ENCODE measurements at regions not wholly inside any gene's neighbourhood (a gene's known extent, or its start where the extent isn't known, plus 50 kb on each side); places are given as distances from the start of the nearest gene placed in this dataset.
A peak's percentile ranks its signal among the peaks of the same experiment; 100 is the strongest.

DNA sequence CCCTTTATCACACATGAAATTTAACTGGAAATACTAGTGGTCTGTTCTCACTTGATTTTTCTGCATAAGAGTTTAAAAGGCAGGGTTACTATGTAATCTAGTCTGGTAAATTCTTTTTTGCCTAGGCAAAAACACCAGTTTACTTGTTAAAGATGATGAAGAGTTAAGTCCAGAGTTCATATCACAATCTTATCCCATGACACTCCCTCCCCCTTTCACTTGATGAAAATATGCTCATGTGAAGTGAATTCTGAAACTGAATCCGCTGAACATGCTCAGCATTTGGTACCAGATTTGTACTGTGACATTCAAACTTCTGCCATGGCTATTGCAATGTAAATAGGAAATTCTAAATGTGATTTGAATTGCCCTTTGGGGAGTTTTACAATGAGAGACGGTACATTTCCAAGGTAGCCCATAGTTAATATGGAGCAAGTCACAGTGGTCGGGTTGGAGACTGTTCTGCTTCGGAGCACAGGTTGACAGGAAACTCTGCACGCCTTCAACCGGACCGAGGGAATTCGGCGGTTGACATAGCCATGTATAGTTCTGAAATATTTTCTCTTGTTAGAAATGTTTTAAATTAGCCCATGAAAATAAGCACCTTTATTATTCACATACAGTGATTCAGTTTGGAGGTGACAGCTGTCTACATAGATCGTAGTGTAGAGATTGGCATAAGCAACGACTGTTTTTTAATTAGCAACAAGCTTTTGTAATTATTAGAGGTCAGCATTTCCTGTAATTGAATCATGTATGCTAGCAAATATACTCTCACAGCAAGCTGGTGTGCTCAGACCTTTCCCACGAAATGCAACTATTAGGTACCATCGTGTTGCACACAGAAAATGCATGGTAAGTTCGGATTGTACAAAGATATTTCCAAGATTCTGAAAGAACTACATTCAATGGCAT, 768.6 kb upstream of the GOLIM4 start:
- Mint-ChIP-seq H3K27me3 (ENCODE audit: low read depth) (peaks cover 3% of the 10 kb centered on the region), H3K36me3 (ENCODE audit: low read depth) (no peaks in the 10 kb centered on the region), H3K4me1 (peaks cover 35% of the 10 kb centered on the region), H3K27ac (peak overlapping the region; percentile 85 to 96 (median 86)), H3K4me3 (peak overlapping the region in 2 of 3 experiments; percentile 46 to 59), H3K9me3 (no peaks in the 10 kb centered on the region)
- TF ChIP-seq, protein P1, sequence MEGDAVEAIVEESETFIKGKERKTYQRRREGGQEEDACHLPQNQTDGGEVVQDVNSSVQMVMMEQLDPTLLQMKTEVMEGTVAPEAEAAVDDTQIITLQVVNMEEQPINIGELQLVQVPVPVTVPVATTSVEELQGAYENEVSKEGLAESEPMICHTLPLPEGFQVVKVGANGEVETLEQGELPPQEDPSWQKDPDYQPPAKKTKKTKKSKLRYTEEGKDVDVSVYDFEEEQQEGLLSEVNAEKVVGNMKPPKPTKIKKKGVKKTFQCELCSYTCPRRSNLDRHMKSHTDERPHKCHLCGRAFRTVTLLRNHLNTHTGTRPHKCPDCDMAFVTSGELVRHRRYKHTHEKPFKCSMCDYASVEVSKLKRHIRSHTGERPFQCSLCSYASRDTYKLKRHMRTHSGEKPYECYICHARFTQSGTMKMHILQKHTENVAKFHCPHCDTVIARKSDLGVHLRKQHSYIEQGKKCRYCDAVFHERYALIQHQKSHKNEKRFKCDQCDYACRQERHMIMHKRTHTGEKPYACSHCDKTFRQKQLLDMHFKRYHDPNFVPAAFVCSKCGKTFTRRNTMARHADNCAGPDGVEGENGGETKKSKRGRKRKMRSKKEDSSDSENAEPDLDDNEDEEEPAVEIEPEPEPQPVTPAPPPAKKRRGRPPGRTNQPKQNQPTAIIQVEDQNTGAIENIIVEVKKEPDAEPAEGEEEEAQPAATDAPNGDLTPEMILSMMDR (IDR thresholded peaks at IDR 0.05; ENCODE audit: unreplicated experiment in 3 of 3) = no peak

DNA sequence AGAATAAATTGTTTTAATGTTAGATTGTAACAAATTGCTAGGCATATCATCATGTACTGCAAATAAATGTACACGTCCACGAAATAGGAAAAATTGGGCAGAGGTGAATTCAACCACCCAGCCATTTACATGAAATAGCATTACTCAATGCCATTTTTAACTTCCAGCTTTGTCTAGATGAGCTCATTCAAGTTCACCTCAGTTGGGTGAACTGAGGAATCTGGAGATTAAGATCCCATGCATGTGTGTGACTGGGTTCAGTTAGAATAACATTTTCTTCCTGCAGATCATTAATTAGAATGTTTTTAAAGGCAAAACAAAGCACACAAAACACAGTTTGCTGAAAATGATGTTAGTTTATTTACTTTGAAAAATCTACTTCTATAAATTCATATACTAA, 767.8 kb upstream of the GOLIM4 start:
- H3K36me3 Mint-ChIP-seq (ENCODE audit: low read depth) = no peaks in the 10 kb centered on the region
- H3K4me1 Mint-ChIP-seq = peaks cover 35% of the 10 kb centered on the region
- H3K27ac Mint-ChIP-seq = peak overlapping the region; percentile 86 to 96 (median 92)
- no peak overlapping the region for H3K4me3 Mint-ChIP-seq
- peaks cover 3% of the 10 kb centered on the region for H3K27me3 Mint-ChIP-seq (ENCODE audit: low read depth)
- TF ChIP-seq, protein P1 (IDR thresholded peaks at IDR 0.05; ENCODE audit: unreplicated experiment in 3 of 3) = no peak
- no peaks in the 10 kb centered on the region for H3K9me3 Mint-ChIP-seq

DNA sequence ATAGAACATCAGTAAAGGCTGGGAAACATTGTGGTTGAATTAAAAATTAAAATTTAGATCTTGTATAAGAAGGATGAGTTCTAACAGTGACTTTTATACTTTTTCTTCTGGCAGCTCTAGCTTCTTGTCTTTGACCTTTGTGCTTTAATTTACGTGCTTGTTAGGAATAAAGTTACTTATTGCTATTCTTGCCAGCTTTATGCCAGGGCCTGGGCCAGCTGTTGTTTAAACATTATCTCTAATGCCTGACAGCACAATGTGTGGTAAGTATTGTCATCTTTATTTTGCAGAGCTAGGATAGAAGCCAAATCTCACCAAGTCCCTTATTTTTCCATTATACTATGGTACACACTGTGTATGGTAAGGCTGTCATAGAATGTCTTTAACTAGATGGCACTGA, 766.7 kb upstream of the GOLIM4 start:
- Mint-ChIP-seq H3K9me3 (no peaks in the 10 kb centered on the region), H3K36me3 (ENCODE audit: low read depth) (no peaks in the 10 kb centered on the region), H3K4me1 (peaks cover 35% of the 10 kb centered on the region), H3K4me3 (peak overlapping the region in 1 of 3 experiments; percentile 16), H3K27ac (peak overlapping the region; percentile 86 to 96 (median 92)), H3K27me3 (ENCODE audit: low read depth) (peaks cover 3% of the 10 kb centered on the region)
- TF ChIP-seq, protein P1 (IDR thresholded peaks at IDR 0.05; ENCODE audit: unreplicated experiment in 3 of 3) = no peak

DNA sequence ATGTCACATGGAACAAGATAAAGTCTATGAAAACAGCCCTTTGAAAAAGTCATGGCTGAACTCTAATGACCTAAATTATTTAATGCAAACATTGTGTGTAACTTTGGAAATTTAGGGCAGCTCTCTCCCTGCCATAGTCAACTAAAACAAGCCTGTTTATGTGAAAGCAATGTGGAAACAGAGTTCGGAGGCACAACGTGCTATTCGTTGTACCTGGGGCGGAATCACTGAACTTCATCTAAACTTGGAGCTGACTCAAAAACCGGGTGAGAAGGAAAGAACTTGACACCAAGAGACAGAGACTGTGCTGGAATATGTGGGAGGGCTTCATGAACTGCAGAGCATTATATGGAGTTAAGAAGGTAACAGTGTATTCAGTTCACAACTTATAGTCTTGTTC, 764.9 kb upstream of the GOLIM4 start:
- Mint-ChIP-seq H3K27ac (peak overlapping the region; percentile 70 to 96 (median 86)), H3K27me3 (ENCODE audit: low read depth) (no peaks in the 10 kb centered on the region), H3K4me3 (no peak overlapping the region), H3K36me3 (ENCODE audit: low read depth) (peaks cover 4% of the 10 kb centered on the region), H3K4me1 (peaks cover 35% of the 10 kb centered on the region), H3K9me3 (peaks cover 8% of the 10 kb centered on the region)
- TF ChIP-seq, protein P1 (IDR thresholded peaks at IDR 0.05; ENCODE audit: unreplicated experiment in 3 of 3) = no peak

DNA sequence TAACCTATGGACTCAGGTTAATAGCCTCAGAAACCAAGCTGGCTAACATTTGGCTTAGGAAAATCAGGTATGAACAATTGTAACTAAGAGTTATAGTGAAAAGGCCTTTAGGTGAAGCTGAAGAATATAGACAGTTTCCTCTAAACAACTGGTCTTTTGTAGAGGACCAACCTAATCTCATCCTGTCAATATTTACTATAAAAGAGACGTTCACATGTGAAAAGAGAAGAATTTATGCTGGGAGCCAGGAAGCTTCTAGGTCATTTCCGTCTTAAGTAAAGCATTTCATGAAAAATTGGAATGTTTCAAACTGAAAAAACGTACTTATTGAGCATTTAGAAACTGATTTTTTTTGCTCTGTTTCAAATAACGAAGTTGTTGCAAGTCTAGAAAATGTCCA, 764.3 kb upstream of the GOLIM4 start:
- H3K4me3 Mint-ChIP-seq = no peak overlapping the region
- peaks cover 4% of the 10 kb centered on the region for H3K36me3 Mint-ChIP-seq (ENCODE audit: low read depth)
- H3K9me3 Mint-ChIP-seq = peaks cover 12% of the 10 kb centered on the region
- no peaks in the 10 kb centered on the region for H3K27me3 Mint-ChIP-seq (ENCODE audit: low read depth)
- H3K27ac Mint-ChIP-seq = peak overlapping the region in 1 of 3 experiments; percentile 57
- H3K4me1 Mint-ChIP-seq = peaks cover 35% of the 10 kb centered on the region
- TF ChIP-seq, protein P1 (IDR thresholded peaks at IDR 0.05; ENCODE audit: unreplicated experiment in 3 of 3) = no peak

Measured in nephron (organoid).